Stimulated activated naive CD4-positive, alpha-beta T cell (primary cell): ENCODE measurements at regions not wholly inside any gene's neighbourhood (a gene's known extent, or its start where the extent isn't known, plus 50 kb on each side); places are given as distances from the start of the nearest gene placed in this dataset.
A peak's percentile ranks its signal among the peaks of the same experiment; 100 is the strongest.
"Not testable (repeated sequence)": the region's sequence is repeated elsewhere in the genome, so short reads cannot be mapped to it uniquely, and the experiment has no call there.

Experiments used
- DNase-seq, 6 experiments: peaks; one replicate each; lab custom pipeline; 2025; lab: John Stamatoyannopoulos, UW

DNA sequence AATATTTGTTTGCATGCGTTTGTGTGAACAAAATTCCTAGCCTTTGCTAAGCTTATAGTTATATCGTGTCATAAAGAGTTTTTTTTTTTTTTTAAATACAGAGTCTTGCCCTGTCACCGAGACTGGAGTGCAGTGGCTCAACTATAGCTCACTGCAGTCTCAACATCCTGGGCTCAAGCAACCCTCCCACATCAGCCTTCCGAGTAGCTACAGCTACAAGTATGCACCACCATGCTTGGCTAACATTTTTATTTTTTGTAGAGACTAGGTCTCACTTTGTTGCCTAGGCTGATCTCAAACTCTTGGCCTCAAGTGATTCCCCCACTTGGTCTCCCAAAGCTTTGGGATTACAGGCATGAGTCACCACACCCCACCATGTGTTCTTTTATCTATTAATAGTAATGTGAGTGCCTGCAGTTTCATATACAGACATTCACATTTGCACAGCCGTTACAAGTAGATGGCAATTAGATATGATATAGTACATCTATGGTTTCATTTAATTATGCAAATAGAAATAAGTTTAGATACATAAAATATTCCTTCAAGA lies 848.6 kb downstream of the PDCD6IP start:
- DNase-seq = no peak

DNA sequence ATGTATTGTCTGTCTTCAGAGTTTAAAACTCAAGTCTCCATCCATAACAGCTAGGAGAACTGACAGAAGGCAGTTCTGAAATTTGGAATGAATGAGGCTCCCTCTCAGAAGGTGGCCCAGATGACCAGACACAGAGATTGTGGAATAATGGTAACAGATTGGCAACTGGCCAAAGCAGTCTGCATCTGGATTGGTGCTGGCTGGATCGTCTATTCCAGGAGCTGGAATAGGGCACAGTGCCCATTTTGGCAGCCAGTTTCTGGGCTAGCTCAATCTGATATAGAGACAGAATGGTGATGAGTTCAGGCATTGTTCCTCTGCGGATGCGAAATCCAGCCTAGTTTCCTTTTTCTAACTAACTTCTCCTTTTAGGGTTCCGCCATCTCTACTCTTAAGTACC lies 851.7 kb downstream of the PDCD6IP start:
- no peak for DNase-seq

DNA sequence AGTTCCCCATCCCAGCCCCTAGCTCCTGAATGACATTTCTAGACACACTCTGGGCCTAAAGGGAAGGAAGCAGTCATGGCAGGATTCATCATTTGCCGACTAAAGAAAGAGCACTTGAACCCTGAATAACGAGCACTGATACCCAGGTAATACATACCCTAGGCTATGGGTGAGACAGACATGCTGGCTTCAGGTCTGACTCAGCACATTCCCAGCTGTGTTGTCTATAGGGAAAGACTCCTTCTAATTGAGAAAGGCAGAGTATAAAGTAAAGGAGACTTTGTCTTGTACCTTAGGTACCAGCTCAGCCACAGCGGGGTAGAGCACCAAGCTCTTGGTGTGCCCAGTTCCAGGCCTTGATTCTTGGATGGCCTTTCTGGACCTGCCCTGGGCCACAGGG lies 870.5 kb downstream of the PDCD6IP start:
- no peak for DNase-seq

DNA sequence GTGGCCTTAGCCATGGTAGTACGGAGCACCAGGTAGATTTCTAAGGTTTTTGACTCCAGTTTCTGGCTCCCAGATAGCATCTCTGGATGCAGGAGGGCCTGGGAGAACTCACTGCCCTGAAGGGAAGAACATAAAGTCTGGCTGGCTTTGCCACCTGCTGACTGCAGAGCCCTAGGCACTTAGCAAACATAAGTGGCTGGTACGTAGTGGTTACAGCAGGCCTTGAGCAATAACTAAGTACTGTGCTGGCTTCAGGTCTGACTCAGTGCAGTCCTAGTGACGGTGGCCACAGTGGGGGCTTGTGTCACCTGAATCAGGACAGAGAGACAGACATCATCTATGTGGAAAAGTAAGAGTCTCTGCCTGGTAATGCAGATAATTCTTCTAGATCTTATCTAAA lies 871.1 kb downstream of the PDCD6IP start:
- no peak for DNase-seq

DNA sequence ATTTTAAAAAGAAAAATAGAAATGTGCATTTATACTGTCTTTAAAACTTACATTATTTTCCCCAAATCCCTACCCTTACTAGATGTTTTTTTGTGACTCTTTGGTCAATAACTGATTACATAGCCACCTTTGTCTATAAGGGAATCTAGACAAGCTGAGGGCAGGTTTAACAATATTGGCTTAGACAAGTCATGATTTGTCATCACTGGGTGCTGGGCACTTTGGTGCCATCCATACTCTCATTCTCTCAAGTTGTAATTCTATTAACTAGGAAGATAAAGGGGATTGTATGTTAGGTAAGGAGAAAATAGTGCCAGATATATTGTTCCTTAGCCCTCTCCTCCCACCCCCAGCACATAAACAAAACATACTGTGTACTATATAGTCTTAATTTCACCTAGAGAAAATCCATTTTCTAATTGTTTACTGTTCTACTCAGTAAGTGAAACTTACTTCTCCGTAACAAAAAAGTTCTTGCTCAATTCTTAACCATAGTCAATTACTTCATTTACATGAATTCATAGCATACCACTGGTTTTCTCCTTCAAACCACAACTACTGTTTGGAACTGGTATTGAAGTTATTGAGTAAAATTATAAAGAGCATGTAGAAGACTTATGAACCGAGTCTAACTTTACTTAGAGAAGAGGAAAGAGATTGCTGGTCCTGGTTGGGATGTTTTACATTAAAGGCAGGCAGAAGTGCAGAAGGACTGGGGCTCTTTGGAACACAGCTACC lies 877.1 kb downstream of the PDCD6IP start:
- no peak for DNase-seq

DNA sequence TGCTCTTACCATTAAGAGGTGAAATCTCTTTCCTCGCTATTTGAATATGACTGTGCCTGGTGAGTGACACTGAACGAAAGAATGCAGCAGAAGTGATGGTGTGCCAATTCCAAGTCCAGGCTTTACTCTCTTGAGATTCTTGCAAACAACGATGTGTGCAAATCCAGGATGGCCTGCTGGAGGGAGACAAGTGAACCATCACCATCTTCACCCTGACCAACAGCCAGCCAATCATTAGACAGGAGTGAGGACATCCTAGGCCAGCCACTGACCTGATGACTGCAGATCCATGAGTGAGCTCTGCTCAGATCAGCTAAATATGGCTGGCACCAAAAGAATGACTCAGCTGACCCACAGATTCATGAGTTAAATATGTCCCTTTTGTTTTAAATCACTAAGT lies 878.0 kb downstream of the PDCD6IP start:
- no peak for DNase-seq

DNA sequence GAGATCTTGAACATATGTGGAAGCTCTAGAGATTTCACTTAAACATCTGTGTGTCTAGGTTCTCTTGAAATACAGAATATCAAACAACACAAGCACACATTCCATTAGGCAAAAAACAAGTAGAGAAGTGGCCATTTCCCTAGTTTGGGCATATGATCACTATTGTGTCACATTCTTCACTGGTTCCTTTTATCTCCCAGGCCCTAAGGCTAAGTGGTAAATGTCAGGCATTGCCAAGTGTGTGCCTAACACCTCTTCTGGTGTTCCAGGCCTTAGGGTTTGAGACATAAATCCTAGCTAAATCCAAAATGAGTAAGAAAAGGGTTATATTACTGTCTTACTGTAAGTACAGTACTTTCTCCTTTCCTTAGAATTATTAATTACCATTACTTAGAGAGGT lies 880.1 kb downstream of the PDCD6IP start:
- no peak for DNase-seq

DNA sequence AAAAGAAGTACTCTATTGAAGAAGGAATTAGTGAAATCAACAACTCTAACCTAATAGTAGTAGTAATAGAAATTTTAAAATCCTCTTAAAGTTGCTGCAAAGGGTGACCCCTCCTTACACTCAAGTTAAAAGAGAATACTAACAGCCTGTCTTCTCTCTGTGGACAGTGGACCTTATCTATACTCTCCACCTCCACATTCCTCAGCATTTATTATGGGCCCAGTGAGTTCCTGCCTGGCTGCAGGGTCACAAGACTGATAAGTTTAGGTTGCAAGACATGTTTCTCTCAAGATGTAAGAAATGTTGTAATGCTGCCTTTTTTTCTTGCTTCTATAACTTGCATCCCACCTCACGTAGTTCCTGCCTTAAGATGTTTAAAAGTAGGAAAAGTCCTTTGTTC lies 880.6 kb downstream of the PDCD6IP start:
- DNase-seq = not testable (repeated sequence)

DNA sequence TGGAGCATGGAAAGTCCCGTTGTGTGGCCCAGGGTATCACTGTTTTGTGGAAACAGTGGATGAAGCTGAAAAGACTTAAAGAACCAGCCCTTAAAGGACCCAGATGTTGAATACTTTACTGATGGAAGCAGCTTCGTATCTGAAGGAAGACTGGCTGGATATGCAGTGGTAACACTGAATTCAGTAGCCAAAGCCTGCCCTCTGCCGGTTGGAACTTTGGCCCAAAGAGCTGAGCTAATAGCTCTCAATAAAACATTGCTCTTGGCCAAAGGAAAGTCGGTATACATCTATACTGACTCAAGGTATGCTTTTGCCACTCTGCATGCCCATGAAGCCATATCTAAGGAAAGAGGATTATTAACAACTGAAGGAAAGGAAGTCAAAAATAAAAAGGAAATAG lies 885.4 kb downstream of the PDCD6IP start:
- DNase-seq = peak in 5 of 6 experiments; percentile 2 to 34 (median 15)

DNA sequence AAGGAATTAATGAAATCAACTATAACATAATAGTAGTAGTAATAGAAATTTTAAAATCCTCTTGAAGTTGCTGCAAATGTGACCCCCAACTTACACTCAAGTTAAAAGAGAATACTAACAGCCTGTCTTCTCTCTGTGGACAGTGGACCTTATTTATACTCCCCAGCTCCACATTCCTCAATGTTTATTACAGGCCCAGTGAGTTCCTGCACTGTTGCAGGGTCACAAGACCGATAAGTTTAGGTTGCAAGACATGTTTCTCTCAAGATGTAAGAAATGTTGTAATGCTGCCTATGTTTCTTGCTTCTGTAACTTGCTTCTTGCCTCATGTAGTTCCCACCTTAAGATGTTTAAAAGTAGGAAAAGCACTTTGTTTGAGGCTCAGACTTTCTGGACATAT lies 888.1 kb downstream of the PDCD6IP start:
- no peak for DNase-seq

DNA sequence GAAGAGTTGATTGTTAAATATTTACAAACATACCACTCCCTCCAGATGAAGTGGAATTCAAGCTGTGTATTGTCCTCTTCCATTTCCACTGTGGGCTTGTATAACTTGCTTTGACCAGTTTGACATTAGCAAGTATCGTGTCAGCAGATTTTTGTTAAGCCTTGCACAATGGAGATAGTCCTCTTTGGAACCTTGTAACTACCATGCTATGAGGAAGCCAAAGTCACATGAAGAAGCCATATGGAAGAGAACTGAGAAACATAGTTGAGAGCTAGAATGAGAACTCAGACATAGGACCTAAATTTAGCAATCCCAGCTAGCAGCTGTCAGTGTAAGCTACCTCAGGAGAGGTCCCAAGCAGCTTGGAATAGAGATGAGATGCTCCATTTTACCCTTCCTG lies 889.2 kb downstream of the PDCD6IP start:
- no peak for DNase-seq

DNA sequence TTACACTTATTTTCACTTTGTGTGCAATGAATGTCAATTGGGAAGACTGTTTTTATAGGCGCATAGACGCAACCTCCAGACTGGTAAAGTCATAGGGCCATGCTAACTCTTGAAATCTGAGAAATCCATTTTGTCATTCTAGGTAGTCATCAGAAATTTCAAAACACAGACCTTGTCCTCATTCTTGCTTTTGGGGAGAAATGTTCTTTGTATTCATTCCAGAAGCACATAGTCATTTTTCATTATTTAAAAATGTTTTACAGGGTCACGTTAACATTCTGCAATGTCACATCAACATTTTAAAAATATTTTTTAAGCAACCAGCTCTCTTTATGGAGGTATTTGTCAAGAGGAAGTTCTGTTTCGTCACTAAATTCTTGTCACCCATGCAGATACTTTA lies 898.4 kb downstream of the PDCD6IP start:
- DNase-seq = no peak

DNA sequence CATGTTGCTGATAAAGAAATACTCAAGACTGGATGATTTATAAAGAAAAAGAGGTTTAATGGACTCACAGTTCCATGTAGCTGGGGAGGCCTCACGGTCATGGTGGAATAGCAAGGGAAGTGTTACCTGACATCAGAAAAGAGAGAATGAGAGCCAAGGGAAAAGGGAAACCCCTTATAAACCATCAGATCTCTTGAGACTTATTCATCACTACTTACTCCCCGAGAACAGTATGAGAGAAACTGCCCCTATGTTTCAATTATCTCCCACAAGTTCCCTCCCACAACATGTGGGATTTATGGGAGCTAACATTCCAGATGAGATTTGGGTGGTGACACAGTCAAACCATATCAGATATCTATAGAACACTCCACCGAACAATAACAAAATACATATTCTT lies 904.6 kb downstream of the PDCD6IP start:
- no peak for DNase-seq

DNA sequence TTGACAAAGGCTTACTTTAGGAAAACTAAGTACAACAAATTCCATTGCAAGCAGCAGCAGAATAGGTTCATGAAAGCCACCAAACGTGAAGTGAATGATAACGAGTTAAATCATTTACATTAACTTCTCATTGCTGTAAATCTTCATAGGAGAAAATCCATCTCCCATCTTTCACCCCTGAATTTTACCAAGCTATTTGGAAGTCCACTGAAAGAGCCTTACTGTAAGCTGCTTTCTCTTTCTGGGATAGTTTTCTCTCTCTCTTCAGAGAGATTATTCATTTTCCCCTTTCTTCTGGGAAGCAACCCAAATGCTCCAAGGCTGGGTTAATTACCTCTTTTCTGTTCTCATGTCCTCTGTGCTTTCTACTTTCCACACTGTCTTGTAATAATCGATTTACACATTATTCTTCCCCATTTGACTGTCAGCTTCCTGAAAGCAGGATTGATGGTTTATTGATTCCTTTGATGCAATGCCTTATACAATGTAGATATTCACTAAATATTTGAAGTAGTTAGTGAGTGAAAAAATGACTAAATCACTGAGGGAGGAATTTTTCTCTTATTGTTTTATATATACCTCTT lies 914.3 kb upstream of the ARPP21 start:
- DNase-seq = no peak

DNA sequence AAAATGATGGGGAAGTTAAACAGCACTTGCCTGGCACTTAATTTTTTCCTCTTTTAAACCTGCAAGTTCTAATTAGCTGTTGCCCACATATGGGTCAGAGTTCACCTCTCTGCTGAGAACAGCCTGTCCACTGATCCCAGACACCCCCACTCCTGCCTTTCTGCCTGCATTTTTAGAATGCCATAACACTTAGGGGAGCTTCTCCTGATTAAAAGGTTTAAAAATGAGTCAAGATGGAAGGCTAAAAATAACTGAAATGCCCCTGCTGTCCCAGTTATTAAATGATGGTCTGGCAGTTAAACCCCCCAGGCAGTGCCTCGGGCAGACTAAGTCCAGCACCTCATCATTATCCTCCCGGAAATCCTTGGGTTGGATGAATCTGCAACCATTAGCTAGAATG lies 913.6 kb upstream of the ARPP21 start:
- no peak for DNase-seq

DNA sequence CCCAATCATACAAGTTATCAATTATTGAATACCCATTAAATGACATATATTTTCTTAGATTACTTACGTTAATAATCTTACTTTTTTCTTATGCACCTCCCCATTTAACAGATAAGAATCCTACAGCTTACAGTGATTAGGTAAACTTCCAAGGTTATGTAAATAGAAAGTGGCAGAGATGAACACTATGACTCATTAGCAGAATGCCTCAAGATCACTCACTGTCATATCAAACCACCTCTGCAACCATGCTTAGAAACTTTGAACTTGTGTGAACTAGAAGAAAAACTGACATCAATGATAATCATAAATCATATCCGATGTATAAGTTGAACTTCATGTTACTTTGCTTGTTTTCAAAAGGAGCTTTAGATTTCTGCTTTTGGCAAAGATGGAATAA lies 911.6 kb upstream of the ARPP21 start:
- no peak for DNase-seq

DNA sequence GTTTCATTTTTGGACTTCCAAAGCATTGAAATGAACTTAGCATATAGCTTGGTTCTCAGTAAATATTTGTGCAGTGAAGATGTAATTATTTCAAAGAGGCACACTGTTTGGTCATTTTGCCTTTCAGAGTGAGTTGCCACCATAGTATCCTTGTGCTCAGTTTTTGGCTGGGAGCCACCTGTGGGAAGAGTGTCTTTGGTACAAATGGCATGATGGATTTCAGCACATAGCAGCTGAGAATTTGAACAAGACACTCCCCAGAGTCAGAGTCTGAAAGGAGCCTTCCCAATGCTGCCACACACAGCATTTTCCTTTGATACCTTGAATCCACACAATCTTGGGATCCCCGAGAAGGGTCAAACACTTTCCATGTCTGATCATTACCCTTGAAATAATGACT lies 897.2 kb upstream of the ARPP21 start:
- no peak for DNase-seq

DNA sequence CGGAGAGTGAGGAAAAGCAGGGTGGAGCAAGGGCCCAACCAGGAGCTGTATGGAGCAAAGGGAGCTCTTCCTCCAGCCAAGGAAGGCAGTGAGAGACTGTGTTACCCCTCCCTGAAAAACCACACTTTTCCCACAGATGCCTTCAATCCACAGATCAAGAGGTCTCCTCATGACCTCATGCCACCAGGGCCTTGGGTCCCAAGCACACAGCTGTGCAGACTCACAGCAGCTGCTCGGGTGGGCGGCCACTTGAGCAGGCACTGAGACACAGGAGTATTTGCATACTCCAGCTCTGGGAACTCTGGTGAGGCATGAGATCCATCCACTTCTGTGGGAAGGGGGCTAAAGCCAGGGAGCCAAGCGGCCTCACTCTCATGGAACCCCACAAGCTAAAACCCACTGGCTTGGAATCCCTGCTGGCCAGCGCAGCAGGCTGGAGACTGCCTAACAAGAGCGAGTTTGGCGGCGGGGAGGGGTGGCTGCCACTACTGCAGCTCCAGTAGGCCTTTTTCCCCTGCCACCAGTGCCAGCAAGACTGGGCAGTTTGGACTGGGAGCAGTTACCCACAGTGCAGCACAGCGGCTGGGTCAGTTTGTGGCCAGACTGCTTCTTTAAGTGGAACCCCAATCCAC lies 880.6 kb upstream of the ARPP21 start:
- DNase-seq = no peak

DNA sequence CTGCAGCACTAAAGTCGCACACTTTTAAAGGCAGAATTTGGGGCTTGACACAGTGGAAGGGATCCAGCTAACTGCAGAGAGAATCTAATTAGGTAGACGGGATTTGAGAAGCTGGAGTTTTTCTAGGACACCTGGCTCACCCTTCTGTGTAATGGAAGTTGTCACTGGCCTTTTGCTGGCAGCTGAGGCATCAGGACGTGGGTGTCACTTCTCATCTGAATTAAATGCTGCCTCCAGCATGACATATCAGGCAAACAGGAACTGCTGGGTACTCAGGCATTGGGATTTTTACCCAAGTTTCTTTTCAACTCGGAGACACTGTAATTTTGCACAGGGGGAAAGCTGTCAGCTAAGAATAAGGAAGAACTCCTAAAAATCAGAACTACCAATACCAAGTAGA lies 861.9 kb upstream of the ARPP21 start:
- DNase-seq = no peak

DNA sequence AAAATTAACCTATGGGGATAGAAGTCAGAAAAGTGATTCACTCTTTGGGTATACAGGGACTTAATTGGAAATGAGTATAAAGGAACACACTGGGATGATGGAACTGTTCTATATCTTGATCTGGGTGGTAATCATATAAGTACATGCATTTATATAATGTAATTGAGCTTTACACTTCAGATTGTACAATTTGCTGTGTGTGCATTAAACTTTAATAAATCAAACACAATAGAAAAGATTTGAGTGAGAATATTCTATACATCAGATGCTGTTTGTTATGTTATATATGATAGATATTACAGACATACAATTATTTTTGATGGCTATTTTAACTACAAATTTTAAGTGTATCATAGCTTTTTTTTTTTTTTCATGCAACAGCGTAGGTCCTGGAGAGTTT lies 860.2 kb upstream of the ARPP21 start:
- no peak for DNase-seq

DNA sequence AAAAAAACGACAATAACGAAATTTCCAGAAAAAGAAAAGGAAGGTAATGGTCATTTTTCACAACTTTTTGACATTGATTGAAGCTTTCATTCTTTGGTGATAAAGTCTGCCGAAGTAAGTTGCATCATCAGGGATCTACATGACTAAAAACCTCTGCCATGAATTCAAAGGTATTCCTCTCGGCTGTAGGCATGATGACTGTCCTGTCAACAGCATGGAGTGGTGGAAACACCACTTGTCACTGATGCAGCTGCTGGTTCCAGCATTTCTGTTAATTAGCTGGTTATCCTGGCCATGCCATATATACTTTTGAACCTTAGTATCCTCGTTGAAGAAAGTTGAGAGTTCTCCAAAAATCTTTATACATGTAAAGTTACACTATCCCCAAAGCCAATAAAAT lies 859.0 kb upstream of the ARPP21 start:
- DNase-seq = no peak

DNA sequence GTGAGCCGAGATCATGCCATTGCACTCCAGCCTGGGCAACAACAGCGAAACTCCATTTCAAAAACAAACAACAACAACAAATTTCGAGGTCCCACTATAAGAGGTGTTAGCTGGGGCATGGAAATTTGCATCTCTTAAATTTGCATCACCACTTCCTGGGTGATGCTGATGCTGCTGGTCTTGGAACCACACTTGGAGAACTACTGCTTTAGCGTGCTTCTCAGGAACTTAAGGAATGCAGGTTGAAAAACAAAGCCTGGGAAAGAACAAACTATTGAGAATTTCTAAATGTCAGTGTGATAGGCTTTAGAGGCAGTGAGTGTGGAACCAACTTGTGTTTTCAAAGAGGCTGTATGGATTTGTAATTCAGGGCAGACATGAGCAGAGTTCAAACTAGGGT lies 858.4 kb upstream of the ARPP21 start:
- no peak for DNase-seq

DNA sequence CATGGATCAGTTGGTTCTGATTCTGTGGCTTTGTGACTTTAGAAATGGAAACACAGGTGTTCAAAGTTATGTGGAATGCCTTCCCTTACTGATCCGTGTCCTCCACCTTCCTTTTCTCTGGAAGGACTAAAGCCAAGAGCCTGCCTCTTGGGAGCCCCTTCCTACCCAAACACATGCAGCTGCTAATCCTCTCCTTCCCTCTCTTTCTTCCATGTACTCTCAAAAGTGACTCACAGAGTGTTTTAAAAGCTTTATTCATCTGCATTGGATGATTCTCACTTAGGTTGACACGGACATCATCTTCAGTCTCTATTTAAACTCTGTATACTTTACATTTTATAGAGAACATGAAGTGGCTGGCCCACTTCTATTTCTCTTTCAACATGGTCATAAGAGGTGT lies 856.5 kb upstream of the ARPP21 start:
- no peak for DNase-seq
